ENCODE measurements at regions not wholly inside any gene's neighbourhood (a gene's known extent, or its start where the extent isn't known, plus 50 kb on each side); places are given as distances from the start of the nearest gene placed in this dataset.

DNA sequence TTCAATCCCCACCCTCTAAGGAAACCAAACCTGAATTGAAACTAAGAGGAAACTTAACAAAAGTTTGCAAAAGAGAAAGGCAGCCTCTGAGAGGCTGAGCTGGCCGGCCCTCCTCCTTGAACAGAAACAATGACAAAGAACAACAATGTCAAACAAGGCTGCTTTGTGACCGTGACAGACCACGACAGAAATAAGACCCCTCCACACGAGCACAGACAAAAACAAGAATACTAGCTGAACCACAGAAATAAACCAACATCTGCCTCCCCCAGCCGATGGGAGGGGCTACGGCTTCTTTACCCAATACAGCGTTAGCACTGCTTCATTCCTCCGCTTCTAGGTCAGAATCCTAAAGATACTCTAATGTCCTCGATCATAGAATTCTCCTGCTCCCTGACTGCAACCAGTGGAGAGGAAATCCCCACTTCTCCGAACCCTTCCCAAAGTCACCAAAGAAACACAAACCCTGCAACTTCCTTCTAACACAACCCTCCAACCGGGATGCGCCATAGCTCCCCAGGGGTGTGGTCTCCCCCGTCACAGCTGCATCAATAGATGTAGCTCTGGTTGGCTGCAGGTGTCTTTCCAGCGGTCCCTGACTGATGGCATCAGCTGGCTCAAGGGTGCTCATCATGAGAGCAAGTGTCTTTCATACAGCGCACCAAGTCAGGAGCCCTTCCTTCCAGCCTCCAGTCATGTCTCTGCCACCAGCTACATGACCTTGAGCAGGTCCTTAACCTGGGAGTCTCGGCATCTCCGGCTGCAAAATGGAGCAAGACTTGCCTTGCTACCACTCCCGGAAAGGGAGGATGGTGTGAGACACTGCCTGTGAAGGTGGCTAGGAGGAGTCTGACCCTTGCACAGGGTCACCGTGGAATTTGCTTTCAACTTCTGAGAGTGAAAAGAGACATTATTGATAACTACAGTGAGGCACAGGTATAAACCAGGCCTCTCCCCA is 198.6 kb downstream of the HAUS1 start:
- Histone ChIP-seq H3K36me3 (ENCODE audit: control insufficient read depth, insufficient read depth, low read length) (no peaks in the 10 kb centered on the region), H3K27me3 (ENCODE audit: control insufficient read depth, insufficient read depth, low read length) (peaks cover 2% of the 10 kb centered on the region), H3K4me3 (ENCODE audit: low read depth, low read length) (no peak overlapping the region)
- TF ChIP-seq, protein P1, sequence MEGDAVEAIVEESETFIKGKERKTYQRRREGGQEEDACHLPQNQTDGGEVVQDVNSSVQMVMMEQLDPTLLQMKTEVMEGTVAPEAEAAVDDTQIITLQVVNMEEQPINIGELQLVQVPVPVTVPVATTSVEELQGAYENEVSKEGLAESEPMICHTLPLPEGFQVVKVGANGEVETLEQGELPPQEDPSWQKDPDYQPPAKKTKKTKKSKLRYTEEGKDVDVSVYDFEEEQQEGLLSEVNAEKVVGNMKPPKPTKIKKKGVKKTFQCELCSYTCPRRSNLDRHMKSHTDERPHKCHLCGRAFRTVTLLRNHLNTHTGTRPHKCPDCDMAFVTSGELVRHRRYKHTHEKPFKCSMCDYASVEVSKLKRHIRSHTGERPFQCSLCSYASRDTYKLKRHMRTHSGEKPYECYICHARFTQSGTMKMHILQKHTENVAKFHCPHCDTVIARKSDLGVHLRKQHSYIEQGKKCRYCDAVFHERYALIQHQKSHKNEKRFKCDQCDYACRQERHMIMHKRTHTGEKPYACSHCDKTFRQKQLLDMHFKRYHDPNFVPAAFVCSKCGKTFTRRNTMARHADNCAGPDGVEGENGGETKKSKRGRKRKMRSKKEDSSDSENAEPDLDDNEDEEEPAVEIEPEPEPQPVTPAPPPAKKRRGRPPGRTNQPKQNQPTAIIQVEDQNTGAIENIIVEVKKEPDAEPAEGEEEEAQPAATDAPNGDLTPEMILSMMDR (IDR thresholded peaks at IDR 0.05; ENCODE audit: insufficient read depth, low read length, poor library complexity, severe bottlenecking): no peak
- no peak for DNase-seq (ENCODE audit: low read depth)

DNA sequence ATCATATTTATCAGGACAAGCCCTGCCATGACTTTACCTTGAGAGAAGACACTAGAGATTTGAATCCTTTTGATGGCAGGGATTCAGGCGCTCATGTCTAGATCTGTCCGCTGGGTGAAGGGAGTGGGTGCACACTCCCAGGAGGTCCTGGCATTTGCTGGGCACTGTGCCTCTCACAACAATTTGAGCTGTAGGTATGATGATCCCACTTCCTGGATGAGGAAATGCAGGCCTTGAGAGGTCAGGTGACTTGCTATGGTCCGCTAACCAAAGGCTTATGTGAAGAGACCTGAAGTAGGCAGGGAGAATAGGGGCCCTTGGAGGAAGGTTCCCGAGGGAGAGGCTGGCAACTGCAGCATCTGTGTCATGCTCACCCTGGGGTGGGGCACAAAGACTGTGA is 206.1 kb downstream of the HAUS1 start:
- Histone ChIP-seq H3K4me3 (ENCODE audit: low read depth, low read length) (no peak overlapping the region), H3K36me3 (ENCODE audit: control insufficient read depth, insufficient read depth, low read length) (no peaks in the 10 kb centered on the region), H3K27me3 (ENCODE audit: control insufficient read depth, insufficient read depth, low read length) (no peaks in the 10 kb centered on the region)
- TF ChIP-seq, protein P1 (IDR thresholded peaks at IDR 0.05; ENCODE audit: insufficient read depth, low read length, poor library complexity, severe bottlenecking): no peak
- DNase-seq (ENCODE audit: low read depth): no peak

DNA sequence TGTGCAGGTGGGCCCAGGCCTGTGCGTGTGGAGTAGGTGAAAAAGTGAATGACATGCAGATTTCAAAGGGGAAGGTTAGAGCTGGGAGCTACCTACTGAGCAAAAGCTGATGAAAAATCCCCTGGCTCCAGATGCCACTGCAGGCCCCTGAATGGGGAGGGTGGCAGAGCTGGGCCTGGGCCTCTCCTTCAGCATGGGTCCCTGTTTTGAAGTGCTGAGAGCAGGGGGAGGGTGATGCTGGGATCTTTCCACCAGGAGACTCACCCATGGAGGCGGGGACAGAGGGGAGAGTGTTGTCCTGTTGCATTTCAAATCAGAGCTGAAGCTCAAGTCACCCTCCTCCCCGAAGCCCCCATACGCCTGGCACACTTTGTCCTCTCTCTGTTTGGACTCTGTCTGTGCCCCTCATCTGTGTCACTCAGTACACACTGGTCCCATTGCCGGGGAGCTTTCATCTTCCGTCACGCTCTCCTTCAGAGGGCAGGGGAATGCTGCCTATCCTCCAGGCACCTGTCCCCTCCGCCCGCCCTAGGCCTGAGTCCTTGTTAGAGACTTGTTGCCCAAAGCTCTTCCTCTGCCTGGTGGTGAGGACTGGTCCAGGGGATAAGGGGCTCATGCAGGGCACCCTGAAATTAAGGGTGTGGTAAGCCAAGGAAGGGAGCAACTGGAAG is 206.6 kb downstream of the HAUS1 start:
- no peaks in the 10 kb centered on the region for H3K36me3 ChIP-seq (ENCODE audit: control insufficient read depth, insufficient read depth, low read length)
- H3K4me3 ChIP-seq (ENCODE audit: low read depth, low read length): no peak overlapping the region
- no peaks in the 10 kb centered on the region for H3K27me3 ChIP-seq (ENCODE audit: control insufficient read depth, insufficient read depth, low read length)
- DNase-seq (ENCODE audit: low read depth): no peak
- TF ChIP-seq, protein P1 (IDR thresholded peaks at IDR 0.05; ENCODE audit: insufficient read depth, low read length, poor library complexity, severe bottlenecking): no peak

DNA sequence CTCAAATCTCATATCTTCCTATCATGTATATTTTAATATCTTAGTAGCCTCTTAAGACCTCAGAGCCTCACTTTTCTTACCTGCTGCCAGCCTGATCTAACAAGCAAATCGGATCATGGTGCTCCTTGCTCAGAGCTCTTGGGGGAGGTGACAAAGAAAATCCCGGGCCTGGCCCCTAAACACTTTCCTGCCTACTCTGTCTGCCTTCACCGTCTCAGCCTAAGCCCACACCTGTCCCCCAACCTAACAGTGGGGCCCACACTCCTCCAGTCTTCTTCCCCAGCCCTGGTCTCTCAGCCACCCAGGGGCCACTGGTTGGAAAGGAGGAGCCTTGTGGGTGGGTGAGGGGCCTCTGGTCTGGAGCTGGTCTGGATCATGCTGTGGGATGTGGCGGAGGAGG is 207.3 kb downstream of the HAUS1 start:
- TF ChIP-seq, protein P1 (IDR thresholded peaks at IDR 0.05; ENCODE audit: insufficient read depth, low read length, poor library complexity, severe bottlenecking): no peak
- DNase-seq (ENCODE audit: low read depth): no peak
- Histone ChIP-seq H3K27me3 (ENCODE audit: control insufficient read depth, insufficient read depth, low read length) (no peaks in the 10 kb centered on the region), H3K36me3 (ENCODE audit: control insufficient read depth, insufficient read depth, low read length) (no peaks in the 10 kb centered on the region), H3K4me3 (ENCODE audit: low read depth, low read length) (no peak overlapping the region)

DNA sequence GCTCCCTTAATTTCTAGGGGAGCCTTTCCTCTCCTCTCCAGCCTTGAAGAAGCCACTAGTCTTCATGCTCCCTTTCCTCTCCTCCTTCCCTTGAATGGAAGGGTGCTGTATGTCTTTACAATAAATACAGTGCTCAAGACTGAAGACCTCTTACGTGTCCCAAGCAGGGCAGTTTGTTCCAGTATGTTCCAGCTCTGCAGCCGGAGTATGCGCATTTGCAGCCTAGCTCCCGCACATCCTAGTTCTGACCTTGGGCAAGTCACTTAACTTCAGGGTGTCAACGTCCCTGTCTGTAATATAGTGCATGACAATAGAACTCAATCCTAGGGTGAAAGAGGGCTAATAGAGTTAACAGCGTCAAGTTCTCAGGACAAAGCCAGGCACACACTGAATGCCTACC is 208.0 kb downstream of the HAUS1 start:
- Histone ChIP-seq H3K36me3 (ENCODE audit: control insufficient read depth, insufficient read depth, low read length) (no peaks in the 10 kb centered on the region), H3K27me3 (ENCODE audit: control insufficient read depth, insufficient read depth, low read length) (no peaks in the 10 kb centered on the region), H3K4me3 (ENCODE audit: low read depth, low read length) (no peak overlapping the region)
- TF ChIP-seq, protein P1 (IDR thresholded peaks at IDR 0.05; ENCODE audit: insufficient read depth, low read length, poor library complexity, severe bottlenecking): no peak
- DNase-seq (ENCODE audit: low read depth): no peak
